ENCODE measurements at regions not wholly inside any gene's neighbourhood (a gene's known extent, or its start where the extent isn't known, plus 50 kb on each side); places are given as distances from the start of the nearest gene placed in this dataset.

DNA sequence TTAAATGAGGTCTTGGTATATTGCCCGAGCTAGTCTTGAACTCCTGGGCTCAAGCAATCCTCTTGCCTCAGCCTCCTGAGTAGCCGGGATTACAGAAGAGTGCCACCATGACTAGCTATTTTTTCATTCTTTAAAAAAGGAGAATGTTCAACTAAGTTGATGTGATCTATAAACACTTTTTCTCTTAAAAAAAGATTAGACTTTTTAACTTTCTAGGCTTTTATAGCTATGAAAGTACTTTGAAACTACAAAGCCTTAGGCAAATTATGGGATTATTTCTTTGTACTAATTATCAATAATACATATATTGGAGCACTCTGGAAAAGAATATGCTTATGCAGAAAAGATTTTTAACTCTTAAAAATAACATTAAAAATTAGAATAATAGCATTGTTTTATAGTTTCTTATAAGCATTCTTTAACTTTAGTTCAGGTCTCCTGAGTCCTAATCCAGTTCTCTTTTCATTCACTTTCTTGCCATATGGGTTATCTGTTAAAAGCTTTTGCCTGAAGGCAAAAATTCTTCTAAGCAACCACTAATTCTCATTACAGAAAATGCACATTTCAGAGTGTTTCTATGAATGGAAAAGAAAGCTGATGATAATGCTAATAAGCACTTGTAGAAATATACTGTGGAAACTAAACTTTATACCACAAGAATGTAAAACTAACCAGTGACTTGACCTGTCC, 87.8 kb downstream of the DPPA2 start:
- TF ChIP-seq POLR2A (IDR thresholded peaks at IDR 0.05; ENCODE audit: low read depth, low read length) (no peak), EZH2 (IDR thresholded peaks at IDR 0.05; ENCODE audit: borderline replicate concordance, low read depth, low read length, severe bottlenecking) (no peak), JUN (IDR thresholded peaks at IDR 0.05; ENCODE audit: borderline replicate concordance, insufficient read depth, insufficient read length, low read depth) (no peak), GATA2 (IDR thresholded peaks at IDR 0.05; ENCODE audit: insufficient read depth, insufficient read length, low read depth, low read length) (no peak), FOS (IDR thresholded peaks at IDR 0.05; ENCODE audit: borderline replicate concordance, insufficient read depth, low read length) (no peak)
- TF ChIP-seq, protein P1, sequence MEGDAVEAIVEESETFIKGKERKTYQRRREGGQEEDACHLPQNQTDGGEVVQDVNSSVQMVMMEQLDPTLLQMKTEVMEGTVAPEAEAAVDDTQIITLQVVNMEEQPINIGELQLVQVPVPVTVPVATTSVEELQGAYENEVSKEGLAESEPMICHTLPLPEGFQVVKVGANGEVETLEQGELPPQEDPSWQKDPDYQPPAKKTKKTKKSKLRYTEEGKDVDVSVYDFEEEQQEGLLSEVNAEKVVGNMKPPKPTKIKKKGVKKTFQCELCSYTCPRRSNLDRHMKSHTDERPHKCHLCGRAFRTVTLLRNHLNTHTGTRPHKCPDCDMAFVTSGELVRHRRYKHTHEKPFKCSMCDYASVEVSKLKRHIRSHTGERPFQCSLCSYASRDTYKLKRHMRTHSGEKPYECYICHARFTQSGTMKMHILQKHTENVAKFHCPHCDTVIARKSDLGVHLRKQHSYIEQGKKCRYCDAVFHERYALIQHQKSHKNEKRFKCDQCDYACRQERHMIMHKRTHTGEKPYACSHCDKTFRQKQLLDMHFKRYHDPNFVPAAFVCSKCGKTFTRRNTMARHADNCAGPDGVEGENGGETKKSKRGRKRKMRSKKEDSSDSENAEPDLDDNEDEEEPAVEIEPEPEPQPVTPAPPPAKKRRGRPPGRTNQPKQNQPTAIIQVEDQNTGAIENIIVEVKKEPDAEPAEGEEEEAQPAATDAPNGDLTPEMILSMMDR (IDR thresholded peaks at IDR 0.05; ENCODE audit: extremely low read depth in 1 of 2, insufficient read depth in 1 of 2, low read depth in 1 of 2, low read length in 2 of 2), result no peak
- TF ChIP-seq, protein P2, sequence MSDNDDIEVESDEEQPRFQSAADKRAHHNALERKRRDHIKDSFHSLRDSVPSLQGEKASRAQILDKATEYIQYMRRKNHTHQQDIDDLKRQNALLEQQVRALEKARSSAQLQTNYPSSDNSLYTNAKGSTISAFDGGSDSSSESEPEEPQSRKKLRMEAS (IDR thresholded peaks at IDR 0.05; ENCODE audit: insufficient read depth, insufficient read length), result no peak
